ELF-1 (cell line): ENCODE measurements at regions not wholly inside any gene's neighbourhood (a gene's known extent, or its start where the extent isn't known, plus 50 kb on each side); places are given as distances from the start of the nearest gene placed in this dataset.

ENCODE experiments used
- DNase-seq: peaks from one replicate; pipeline ENCODE4 v3.0.0-alpha.2; 2016; ENCODE audit warnings: low read depth, low spot score

- DNase-seq: no peak
Measured at GRCh38 chr20:10921491-10922010, 247.8 kb upstream of the JAG1 start.

GRCh38 chr20:10922506-10922905 lies 248.7 kb upstream of the JAG1 start:
- DNase-seq: no peak

- DNase-seq: no peak
Measured at GRCh38 chr20:10922941-10923340, 249.1 kb upstream of the JAG1 start.

GRCh38 chr20:10924644-10925201 lies 250.9 kb upstream of the JAG1 start:
- no peak for DNase-seq

GRCh38 chr20:10925767-10926166 lies 252.0 kb upstream of the JAG1 start:
- no peak for DNase-seq

GRCh38 chr20:10927011-10927583 lies 253.3 kb upstream of the JAG1 start:
- no peak for DNase-seq

GRCh38 chr20:10927936-10928840 lies 254.4 kb upstream of the JAG1 start:
- DNase-seq: no peak

- no peak for DNase-seq
Measured at GRCh38 chr20:10928841-10929421, 255.1 kb upstream of the JAG1 start.

- DNase-seq: no peak
Measured at GRCh38 chr20:10935658-10936402, 262.0 kb upstream of the JAG1 start.

- DNase-seq: no peak
Measured at GRCh38 chr20:10936786-10937185, 263.0 kb upstream of the JAG1 start.

- no peak for DNase-seq
Measured at GRCh38 chr20:10939331-10939941, 265.6 kb upstream of the JAG1 start.

GRCh38 chr20:10940941-10941340 lies 267.1 kb upstream of the JAG1 start:
- no peak for DNase-seq

- no peak for DNase-seq
Measured at GRCh38 chr20:10943686-10944265, 270.0 kb upstream of the JAG1 start.

- DNase-seq: no peak
Measured at GRCh38 chr20:10946124-10946880, 272.5 kb upstream of the JAG1 start.

- DNase-seq: no peak
Measured at GRCh38 chr20:10947726-10948125, 273.9 kb upstream of the JAG1 start.

GRCh38 chr20:10949930-10950783 lies 276.4 kb upstream of the JAG1 start:
- no peak for DNase-seq

- no peak for DNase-seq
Measured at GRCh38 chr20:10951216-10951615, 277.4 kb upstream of the JAG1 start.

GRCh38 chr20:10951904-10952303 lies 278.1 kb upstream of the JAG1 start:
- DNase-seq: no peak

GRCh38 chr20:10953437-10953836 lies 279.6 kb upstream of the JAG1 start:
- no peak for DNase-seq
